Cardiac fibroblast (primary cell): ENCODE measurements at regions not wholly inside any gene's neighbourhood (a gene's known extent, or its start where the extent isn't known, plus 50 kb on each side); places are given as distances from the start of the nearest gene placed in this dataset.

Source experiments
- DNase-seq, 2 donors: peaks; one replicate each; pipeline versions ENCODE4 v3.0.0 to v3.0.0-alpha.2; 2010; ENCODE audit warnings: low read depth in 2 of 2
- H3K4me3 ChIP-seq, 2 donors: replicated peaks in 1 of 2; 1 replicate in 1 of 2; 2 replicates in 1 of 2; pipeline ENCODE4 v1.5.1; 2011; ENCODE audit warnings: low read depth in 2 of 2, low read length in 2 of 2, mild to moderate bottlenecking in 2 of 2, moderate library complexity in 1 of 2
- TF ChIP-seq, protein P1 (sequence below): IDR thresholded peaks from one replicate; pipeline ENCODE4 v1.5.1; 2011; ENCODE audit warnings: low read depth, mild to moderate bottlenecking, low read length, inconsistent platforms

DNA sequence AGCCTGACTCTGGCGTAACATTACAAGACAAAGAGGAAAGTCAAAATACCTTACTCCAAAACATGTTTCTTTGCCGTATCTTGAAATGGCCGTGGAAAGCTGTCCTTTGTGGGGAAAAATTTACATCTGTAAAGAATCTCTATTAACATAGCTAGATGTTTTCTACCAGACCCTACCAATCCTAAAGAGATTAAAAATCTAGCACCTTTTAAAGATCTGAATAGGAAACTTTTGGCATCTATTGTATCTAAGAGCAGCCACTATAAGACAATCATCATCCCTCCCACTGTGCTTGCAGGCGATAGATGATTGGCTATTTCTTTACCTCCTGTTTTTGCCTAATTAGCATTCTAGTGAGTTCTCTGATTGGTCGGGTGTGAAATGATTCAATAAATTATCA is 82.5 kb upstream of the SNCAIP start:
- TF ChIP-seq, protein P1, sequence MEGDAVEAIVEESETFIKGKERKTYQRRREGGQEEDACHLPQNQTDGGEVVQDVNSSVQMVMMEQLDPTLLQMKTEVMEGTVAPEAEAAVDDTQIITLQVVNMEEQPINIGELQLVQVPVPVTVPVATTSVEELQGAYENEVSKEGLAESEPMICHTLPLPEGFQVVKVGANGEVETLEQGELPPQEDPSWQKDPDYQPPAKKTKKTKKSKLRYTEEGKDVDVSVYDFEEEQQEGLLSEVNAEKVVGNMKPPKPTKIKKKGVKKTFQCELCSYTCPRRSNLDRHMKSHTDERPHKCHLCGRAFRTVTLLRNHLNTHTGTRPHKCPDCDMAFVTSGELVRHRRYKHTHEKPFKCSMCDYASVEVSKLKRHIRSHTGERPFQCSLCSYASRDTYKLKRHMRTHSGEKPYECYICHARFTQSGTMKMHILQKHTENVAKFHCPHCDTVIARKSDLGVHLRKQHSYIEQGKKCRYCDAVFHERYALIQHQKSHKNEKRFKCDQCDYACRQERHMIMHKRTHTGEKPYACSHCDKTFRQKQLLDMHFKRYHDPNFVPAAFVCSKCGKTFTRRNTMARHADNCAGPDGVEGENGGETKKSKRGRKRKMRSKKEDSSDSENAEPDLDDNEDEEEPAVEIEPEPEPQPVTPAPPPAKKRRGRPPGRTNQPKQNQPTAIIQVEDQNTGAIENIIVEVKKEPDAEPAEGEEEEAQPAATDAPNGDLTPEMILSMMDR: no peak
- DNase-seq: no peak
- H3K4me3 ChIP-seq: no peak overlapping the region

DNA sequence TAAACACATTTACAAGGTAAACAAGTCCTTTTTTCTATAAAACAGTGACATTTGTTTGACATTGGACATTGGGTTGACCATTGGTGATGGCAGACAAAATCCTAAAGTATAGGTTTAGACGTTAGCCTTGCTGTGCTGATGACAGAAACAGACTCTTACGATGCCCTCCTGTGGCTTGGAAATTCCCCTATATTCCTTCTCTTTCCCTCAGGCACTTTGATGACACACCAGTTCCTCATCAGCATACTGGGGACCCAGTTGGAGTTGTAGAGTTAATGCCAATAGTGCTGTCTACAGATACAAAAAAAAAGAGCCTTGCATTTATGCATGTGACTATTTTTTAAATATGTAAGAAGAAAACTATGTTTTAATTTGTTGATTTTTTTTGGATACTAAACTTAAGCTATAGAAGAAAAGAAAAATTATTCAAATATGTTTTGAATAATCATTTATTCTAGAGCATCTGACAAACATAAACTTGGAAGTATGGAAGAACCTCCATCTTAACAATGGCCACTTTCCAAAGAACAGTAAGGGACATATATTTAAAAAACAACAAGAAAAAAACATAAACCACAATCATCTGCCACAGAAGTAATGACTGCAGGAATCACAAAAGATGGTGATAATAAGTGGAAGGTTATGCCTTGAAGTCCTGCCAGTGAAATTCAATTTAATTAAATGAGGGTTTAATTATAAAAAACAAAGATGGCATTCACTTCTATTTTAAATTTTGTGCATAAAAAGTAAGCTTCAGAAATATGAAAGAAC is 75.6 kb upstream of the SNCAIP start:
- H3K4me3 ChIP-seq: no peak overlapping the region
- TF ChIP-seq, protein P1: no peak

DNA sequence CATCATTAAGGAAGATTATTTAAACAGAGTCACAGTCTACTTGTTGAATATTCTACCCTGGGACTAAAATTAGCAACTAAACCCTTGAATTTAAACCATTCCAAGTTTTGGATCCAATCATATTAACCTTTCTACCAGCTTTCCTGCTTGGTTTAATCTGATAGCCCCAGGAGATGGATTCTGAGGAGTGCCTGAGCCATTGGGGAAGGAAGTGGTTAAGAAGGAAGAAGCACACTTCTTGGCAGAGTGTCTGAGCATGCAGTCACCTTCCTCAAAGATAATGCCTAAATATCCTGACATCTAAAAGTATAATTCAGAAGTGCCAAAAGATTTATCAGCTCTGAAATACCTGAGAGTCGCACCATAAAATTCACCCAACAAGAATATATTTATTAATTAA is 74.1 kb upstream of the SNCAIP start:
- no peak overlapping the region for H3K4me3 ChIP-seq
- TF ChIP-seq, protein P1: no peak
- DNase-seq: no peak

More for the DNA sequence above, 75.6 kb upstream of the SNCAIP start:
- DNase-seq: no peak

DNA sequence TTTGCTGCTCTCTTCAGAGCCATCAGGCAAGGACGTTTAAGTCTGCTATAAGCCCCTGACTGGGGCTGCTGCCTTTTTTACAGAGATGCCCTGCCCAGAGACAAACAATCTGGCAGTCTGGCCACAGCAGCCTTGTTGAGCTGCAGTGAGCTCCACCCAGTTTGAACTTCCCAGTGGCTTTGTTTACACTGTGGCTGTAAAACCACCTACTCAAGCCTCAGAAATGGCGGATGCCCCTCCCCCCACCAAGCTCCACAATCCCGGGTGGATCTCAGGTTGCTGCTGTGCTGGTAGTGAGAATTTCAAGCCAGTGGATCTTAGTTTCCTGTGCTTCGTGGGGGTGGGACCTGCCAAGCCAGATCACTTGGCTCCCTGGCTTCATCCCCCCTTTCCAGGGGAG is 59.7 kb upstream of the SNCAIP start:
- H3K4me3 ChIP-seq: no peak overlapping the region
- no peak for DNase-seq
- TF ChIP-seq, protein P1: no peak

DNA sequence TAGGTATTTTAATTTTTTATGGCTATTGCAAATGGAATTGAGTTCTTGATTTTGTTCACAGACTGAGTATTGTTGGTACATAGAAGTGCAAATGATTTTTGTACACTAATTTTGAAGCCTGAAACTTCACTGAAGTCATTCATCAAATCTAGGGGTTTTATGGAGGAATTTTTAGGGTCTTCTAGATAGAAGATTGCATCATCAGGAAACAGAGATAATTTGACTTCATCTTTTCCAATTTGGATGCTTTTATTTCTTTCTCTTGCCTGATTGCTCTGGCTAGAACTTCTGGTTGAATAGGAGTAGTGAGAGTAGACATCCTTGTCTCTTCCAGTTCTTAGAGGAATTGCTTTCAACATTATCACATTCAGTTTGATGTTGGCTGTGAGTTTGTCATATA is 58.2 kb upstream of the SNCAIP start:
- no peak for DNase-seq
- no peak overlapping the region for H3K4me3 ChIP-seq
- TF ChIP-seq, protein P1: no peak

DNA sequence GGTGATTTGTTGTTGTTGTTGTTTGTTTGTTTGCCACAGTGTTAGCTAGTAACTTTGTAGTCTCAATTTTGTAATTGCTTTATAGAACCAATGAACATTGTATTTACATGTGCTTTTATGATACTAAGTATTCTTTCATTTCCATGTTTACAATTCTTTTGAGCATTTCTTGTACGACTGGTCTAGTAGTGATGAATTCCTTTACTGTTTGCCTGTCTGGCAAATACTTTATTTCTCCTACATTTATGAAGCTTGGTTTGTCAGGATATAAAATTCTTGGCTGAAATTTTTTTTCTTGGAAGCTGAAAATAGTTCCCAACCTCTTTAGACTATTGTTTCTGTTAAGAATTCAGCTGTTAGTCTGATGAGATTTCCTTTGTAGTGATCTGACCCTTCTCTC is 55.6 kb upstream of the SNCAIP start:
- no peak overlapping the region for H3K4me3 ChIP-seq
- TF ChIP-seq, protein P1: no peak
- no peak for DNase-seq

DNA sequence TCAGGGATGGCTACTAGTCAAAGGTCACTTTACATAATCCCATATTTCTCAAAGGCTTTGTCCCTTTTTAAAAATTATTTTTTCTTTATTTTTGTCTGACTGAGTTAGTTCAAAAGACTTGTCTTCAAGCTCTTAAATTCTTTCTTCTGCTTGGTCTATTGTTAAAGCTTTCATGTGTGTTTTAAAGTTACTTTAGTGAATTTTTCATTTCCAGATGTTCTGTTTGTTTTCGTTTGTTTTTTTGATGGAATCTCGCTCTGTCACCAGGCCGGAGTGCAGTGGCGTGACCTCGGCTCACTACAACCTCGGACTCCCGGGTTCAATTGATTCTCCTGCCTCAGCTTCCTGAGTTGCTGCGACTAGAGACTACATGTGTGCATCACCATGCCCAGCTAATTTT is 55.0 kb upstream of the SNCAIP start:
- TF ChIP-seq, protein P1: no peak
- no peak for DNase-seq
- no peak overlapping the region for H3K4me3 ChIP-seq
